IgD-negative memory B cell (primary cell): ENCODE measurements at regions not wholly inside any gene's neighbourhood (a gene's known extent, or its start where the extent isn't known, plus 50 kb on each side); places are given as distances from the start of the nearest gene placed in this dataset.

Experiments used
- H3K27ac Mint-ChIP-seq, 3 donors: one replicate each; pipeline ENCODE4 v1.8.0; 2020 to 2022; ENCODE audit warnings: mild to moderate bottlenecking in 3 of 3, mixed read lengths in 3 of 3, moderate library complexity in 1 of 3
- H3K27me3 Mint-ChIP-seq: one replicate; pipeline ENCODE4 v1.8.0; 2021; ENCODE audit warnings: mixed read lengths
- H3K36me3 Mint-ChIP-seq: one replicate; pipeline ENCODE4 v1.8.0; 2020; ENCODE audit warnings: mild to moderate bottlenecking, mixed read lengths
- H3K4me1 Mint-ChIP-seq, 3 donors: one replicate each; pipeline ENCODE4 v1.8.0; 2020 to 2022; ENCODE audit warnings: mixed read lengths in 3 of 3, mild to moderate bottlenecking in 1 of 3
- H3K4me3 Mint-ChIP-seq, 4 donors: one replicate each; pipeline ENCODE4 v1.8.0; 2020 to 2022; ENCODE audit warnings: mild to moderate bottlenecking in 4 of 4, mixed read lengths in 4 of 4, moderate library complexity in 3 of 4
- H3K9me3 Mint-ChIP-seq, 3 donors: one replicate each; pipeline ENCODE4 v1.8.0; 2020 to 2021; ENCODE audit warnings: mixed read lengths in 3 of 3, mild to moderate bottlenecking in 1 of 3

DNA sequence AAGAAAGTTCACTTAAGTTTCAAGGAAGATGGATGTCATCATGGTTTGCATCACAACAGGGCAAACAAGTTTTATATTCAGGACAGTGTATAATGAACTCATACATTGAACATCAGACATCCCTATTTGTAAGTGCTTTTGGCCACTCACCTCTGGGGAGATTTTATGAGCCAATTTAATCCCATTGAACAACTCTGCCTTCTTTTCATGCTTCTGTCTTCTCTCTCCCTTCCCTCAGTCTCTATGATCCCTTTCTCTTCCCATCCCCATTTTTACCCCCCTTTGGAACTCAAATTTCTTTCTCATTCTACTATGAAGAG lies 234.3 kb upstream of the POU2AF2 start:
- peaks cover 22% of the 10 kb centered on the region for H3K27me3 Mint-ChIP-seq
- H3K4me3 Mint-ChIP-seq = no peak overlapping the region
- no peak overlapping the region for H3K27ac Mint-ChIP-seq
- peaks cover 6% of the 10 kb centered on the region for H3K36me3 Mint-ChIP-seq
- H3K9me3 Mint-ChIP-seq = peaks cover 0 to 4% (median 3%) of the 10 kb centered on the region in 3 donors
- peaks cover 6 to 14% (median 7%) of the 10 kb centered on the region in 3 donors for H3K4me1 Mint-ChIP-seq

- H3K4me1 Mint-ChIP-seq = peaks cover 6 to 10% (median 7%) of the 10 kb centered on the region in 3 donors
- H3K27ac Mint-ChIP-seq = no peak overlapping the region
- H3K27me3 Mint-ChIP-seq = peaks cover 22% of the 10 kb centered on the region
- peaks cover 0 to 4% (median 3%) of the 10 kb centered on the region in 3 donors for H3K9me3 Mint-ChIP-seq
- peaks cover 6% of the 10 kb centered on the region for H3K36me3 Mint-ChIP-seq
- H3K4me3 Mint-ChIP-seq = no peak overlapping the region
These were observed 234.9 kb upstream of the POU2AF2 start for GRCh38 chr11:111010391-111011274.

- Mint-ChIP-seq H3K4me3 (no peak overlapping the region), H3K27me3 (peaks cover 16% of the 10 kb centered on the region), H3K27ac (no peak overlapping the region), H3K36me3 (peaks cover 2% of the 10 kb centered on the region), H3K4me1 (no peaks in the 10 kb centered on the region), H3K9me3 (peaks cover 0 to 3% (median 2%) of the 10 kb centered on the region in 3 donors)
These were observed 239.3 kb upstream of the POU2AF2 start for GRCh38 chr11:111006227-111006626.

DNA sequence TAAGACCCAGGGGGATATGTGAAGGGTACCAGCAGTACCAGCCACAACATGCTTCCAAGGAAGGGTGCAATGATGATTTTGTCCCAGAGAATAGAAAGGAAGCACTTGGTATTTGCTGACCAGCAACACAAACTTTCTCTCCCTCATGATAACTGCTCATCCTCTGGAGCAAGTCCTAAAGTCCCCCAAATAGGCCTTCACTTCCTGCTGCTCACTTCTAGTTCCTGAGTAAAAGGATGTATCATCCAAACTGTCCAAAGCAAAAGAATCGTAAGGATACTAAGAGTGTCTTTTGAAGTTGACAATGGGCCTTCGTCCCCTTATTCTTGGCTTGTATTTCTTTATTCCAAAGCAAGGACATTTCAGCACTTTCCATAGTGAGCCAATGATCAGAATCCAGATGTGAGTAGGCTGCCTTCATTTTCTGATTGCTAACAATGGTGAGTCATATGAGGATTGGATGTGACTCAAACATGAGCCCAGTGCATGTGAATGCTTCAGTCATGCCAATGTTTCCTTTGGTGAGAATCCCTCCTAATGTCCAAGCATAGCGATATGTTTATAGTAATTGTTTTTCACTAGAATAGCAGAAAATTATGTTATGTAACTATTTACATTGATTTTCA lies 243.4 kb upstream of the POU2AF2 start:
- Mint-ChIP-seq H3K4me1 (peaks cover 0 to 4% (median 4%) of the 10 kb centered on the region in 3 donors), H3K4me3 (no peak overlapping the region), H3K27me3 (peaks cover 5% of the 10 kb centered on the region), H3K27ac (no peak overlapping the region), H3K9me3 (no peaks in the 10 kb centered on the region), H3K36me3 (no peaks in the 10 kb centered on the region)

DNA sequence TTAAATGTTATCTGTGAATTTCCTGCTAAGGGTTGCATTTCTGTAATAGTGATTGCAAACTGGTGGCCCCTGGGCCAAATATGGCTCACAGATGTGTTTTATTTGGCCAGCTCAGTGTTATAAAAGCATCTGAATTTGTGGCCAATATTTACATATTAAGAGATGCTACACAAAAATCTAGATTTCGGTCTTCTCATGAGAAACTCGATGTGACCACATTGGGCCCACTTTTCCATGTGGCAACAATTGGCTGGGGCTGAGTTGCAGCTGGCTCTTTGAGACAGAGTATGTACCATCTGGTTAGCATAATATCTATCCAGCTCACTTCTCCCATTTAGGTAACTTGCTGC lies 244.5 kb upstream of the POU2AF2 start:
- Mint-ChIP-seq H3K4me1 (peaks cover 0 to 4% (median 4%) of the 10 kb centered on the region in 3 donors), H3K4me3 (no peak overlapping the region), H3K27me3 (peaks cover 8% of the 10 kb centered on the region), H3K9me3 (no peaks in the 10 kb centered on the region), H3K36me3 (no peaks in the 10 kb centered on the region), H3K27ac (no peak overlapping the region)

GRCh38 chr11:111000400-111001080 lies 245.0 kb upstream of the POU2AF2 start:
- peaks cover 0 to 4% (median 4%) of the 10 kb centered on the region in 3 donors for H3K4me1 Mint-ChIP-seq

DNA sequence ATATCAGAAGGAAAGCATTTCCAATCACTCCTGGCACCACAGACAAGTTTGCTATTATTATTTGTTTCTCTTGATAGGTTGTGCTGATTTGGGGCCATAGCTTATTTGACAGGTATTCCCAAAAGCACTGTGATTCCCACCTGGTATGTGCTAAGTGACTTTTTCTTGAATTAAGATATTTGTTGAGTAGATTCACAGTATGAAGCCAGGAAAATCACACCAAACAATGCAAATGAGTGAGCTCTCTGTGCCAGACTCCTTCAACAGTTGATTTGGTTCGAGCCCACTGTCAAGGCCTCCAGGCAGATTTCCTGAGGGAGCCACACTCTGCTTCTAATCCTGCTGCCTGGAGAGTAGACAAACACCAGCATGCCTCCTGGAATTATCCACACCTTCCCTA lies 253.0 kb upstream of the POU2AF2 start:
- peaks cover 0 to 3% (median 0%) of the 10 kb centered on the region in 3 donors for H3K4me1 Mint-ChIP-seq
- peaks cover 0 to 2% (median 0%) of the 10 kb centered on the region in 3 donors for H3K9me3 Mint-ChIP-seq
- peaks cover 2% of the 10 kb centered on the region for H3K36me3 Mint-ChIP-seq
- H3K4me3 Mint-ChIP-seq = peak overlapping the region in 1 of 4 donors; percentile 2
- no peak overlapping the region for H3K27ac Mint-ChIP-seq
- peaks cover 10% of the 10 kb centered on the region for H3K27me3 Mint-ChIP-seq

More at GRCh38 chr11:111000400-111001080, 245.0 kb upstream of the POU2AF2 start:
- Mint-ChIP-seq H3K27me3 (peaks cover 8% of the 10 kb centered on the region), H3K36me3 (no peaks in the 10 kb centered on the region), H3K9me3 (no peaks in the 10 kb centered on the region), H3K4me3 (no peak overlapping the region), H3K27ac (no peak overlapping the region)

- peaks cover 2% of the 10 kb centered on the region for H3K36me3 Mint-ChIP-seq
- H3K4me1 Mint-ChIP-seq = peaks cover 0 to 3% (median 0%) of the 10 kb centered on the region in 3 donors
- peaks cover 0 to 2% (median 0%) of the 10 kb centered on the region in 3 donors for H3K9me3 Mint-ChIP-seq
- H3K27ac Mint-ChIP-seq = peak overlapping the region in 1 of 3 donors; percentile 6
- H3K4me3 Mint-ChIP-seq = peak overlapping the region in 1 of 4 donors; percentile 15
- peaks cover 10% of the 10 kb centered on the region for H3K27me3 Mint-ChIP-seq
These were observed 253.7 kb upstream of the POU2AF2 start for GRCh38 chr11:110991661-110992355.

- Mint-ChIP-seq H3K9me3 (peaks cover 0 to 2% (median 0%) of the 10 kb centered on the region in 3 donors), H3K27ac (no peak overlapping the region), H3K27me3 (peaks cover 5% of the 10 kb centered on the region), H3K4me3 (no peak overlapping the region), H3K36me3 (peaks cover 2% of the 10 kb centered on the region), H3K4me1 (peaks cover 0 to 3% (median 0%) of the 10 kb centered on the region in 3 donors)
These were observed 255.2 kb upstream of the POU2AF2 start for GRCh38 chr11:110990311-110990710.

- Mint-ChIP-seq H3K4me1 (peaks cover 0 to 3% (median 0%) of the 10 kb centered on the region in 3 donors), H3K4me3 (no peak overlapping the region), H3K27ac (no peak overlapping the region), H3K27me3 (peaks cover 5% of the 10 kb centered on the region), H3K36me3 (peaks cover 2% of the 10 kb centered on the region), H3K9me3 (peaks cover 0 to 2% (median 0%) of the 10 kb centered on the region in 3 donors)
These were observed 255.9 kb upstream of the POU2AF2 start for GRCh38 chr11:110989428-110990133.

DNA sequence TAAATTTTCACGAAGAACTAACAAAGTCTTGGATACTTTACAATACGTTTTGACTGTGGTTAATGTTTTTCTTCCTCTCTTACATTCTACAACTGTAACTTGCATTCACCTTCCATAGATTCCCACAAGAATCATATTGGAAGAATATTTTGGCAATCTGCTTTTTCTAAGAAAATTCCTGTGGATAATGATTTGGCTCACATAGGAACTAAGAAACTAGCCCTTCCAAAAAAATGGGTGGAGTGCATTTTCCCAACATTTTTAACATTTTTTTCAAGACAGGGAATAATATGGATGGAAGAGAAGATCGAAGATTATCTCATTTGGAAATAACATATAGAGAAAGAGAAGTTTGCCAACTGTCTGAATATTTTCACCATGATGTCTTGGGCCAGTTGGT lies 256.9 kb upstream of the POU2AF2 start:
- H3K4me3 Mint-ChIP-seq = no peak overlapping the region
- no peak overlapping the region for H3K27ac Mint-ChIP-seq
- peaks cover 2% of the 10 kb centered on the region for H3K36me3 Mint-ChIP-seq
- peaks cover 0 to 3% (median 0%) of the 10 kb centered on the region in 3 donors for H3K4me1 Mint-ChIP-seq
- H3K9me3 Mint-ChIP-seq = peaks cover 0 to 2% (median 0%) of the 10 kb centered on the region in 3 donors
- peaks cover 5% of the 10 kb centered on the region for H3K27me3 Mint-ChIP-seq

GRCh38 chr11:110986016-110986415 lies 259.5 kb upstream of the POU2AF2 start:
- no peak overlapping the region for H3K4me3 Mint-ChIP-seq
- H3K4me1 Mint-ChIP-seq = no peaks in the 10 kb centered on the region
- peaks cover 2% of the 10 kb centered on the region for H3K27me3 Mint-ChIP-seq
- peaks cover 2% of the 10 kb centered on the region for H3K36me3 Mint-ChIP-seq
- H3K27ac Mint-ChIP-seq = no peak overlapping the region
- H3K9me3 Mint-ChIP-seq = no peaks in the 10 kb centered on the region

DNA sequence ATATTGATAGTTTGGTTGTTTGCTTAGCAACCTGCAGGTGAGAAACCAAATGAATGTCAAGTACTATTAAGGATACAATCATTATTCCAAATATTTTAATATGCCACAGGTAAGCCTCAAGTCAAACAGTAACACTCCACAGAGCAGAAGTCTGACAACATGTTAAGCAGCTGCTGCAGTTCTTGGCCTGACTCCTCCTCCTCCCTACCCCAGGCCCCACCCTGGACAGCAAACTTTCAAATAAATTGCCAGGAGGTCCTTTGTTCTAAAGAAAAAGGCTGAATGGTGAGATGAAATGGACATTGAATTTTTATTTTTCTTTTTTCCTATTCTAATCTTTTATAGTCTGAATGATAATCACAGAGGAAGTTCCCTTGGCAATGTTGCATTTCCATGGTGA lies 260.0 kb upstream of the POU2AF2 start:
- peaks cover 2% of the 10 kb centered on the region for H3K36me3 Mint-ChIP-seq
- H3K4me3 Mint-ChIP-seq = no peak overlapping the region
- peaks cover 2% of the 10 kb centered on the region for H3K27me3 Mint-ChIP-seq
- H3K4me1 Mint-ChIP-seq = no peaks in the 10 kb centered on the region
- no peak overlapping the region for H3K27ac Mint-ChIP-seq
- no peaks in the 10 kb centered on the region for H3K9me3 Mint-ChIP-seq

DNA sequence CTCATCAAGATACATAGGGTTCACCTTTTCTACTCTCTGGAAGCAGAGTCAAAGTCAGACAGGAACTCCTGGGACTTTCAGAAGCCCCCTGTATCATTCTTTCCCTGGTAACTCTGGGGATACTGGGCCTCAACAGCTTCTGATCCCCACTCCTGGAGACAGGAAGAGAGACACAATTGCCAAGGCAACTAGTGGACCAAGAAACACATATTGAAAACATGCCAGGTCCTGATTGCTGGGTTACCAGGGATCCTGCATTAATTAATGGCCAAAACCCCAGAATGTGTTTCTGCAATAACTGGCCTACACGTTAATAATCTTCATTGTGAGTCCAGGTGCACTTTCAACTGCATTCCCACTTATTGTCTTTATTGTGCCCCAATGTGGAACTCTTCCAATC lies 260.8 kb upstream of the POU2AF2 start:
- Mint-ChIP-seq H3K4me1 (no peaks in the 10 kb centered on the region), H3K27me3 (peaks cover 2% of the 10 kb centered on the region), H3K9me3 (peaks cover 0 to 3% (median 0%) of the 10 kb centered on the region in 3 donors), H3K36me3 (peaks cover 4% of the 10 kb centered on the region), H3K4me3 (no peak overlapping the region), H3K27ac (no peak overlapping the region)
